MM.1S (cell line): ENCODE measurements at regions not wholly inside any gene's neighbourhood (a gene's known extent, or its start where the extent isn't known, plus 50 kb on each side); places are given as distances from the start of the nearest gene placed in this dataset.

Experiments
- DNase-seq: peaks from one replicate; pipeline ENCODE4 v3.0.0-alpha.2; 2015
- H2AFZ ChIP-seq: fragments of 300-600 bp; sonication (generic); 2 replicates; pipeline ENCODE4 v1.6.0; 2016; ENCODE audit warnings: antibody characterized with exemption, low read length
- H3F3A ChIP-seq: fragments of 300-600 bp; sonication (generic); 2 replicates; pipeline ENCODE4 v1.6.1; 2016; ENCODE audit warnings: mild to moderate bottlenecking, antibody characterized with exemption, low read length, moderate library complexity, mixed read lengths; ENCODE audit not compliant: insufficient read depth
- H3K27ac ChIP-seq: fragments of 300-600 bp; sonication (generic); 2 replicates; pipeline ENCODE4 v1.5.1; 2016; ENCODE audit warnings: mild to moderate bottlenecking, low read length
- H3K27me3 ChIP-seq: fragments of 300-600 bp; sonication (generic); replicated peaks from 2 replicates; pipeline ENCODE4 v1.6.0; 2016; ENCODE audit warnings: low read length; ENCODE audit not compliant: insufficient read depth
- H3K36me3 ChIP-seq: fragments of 300-600 bp; sonication (generic); replicated peaks from 2 replicates; pipeline ENCODE4 v1.6.1; 2016; ENCODE audit warnings: mild to moderate bottlenecking, low read length, mixed read lengths; ENCODE audit not compliant: insufficient read depth
- H3K4me1 ChIP-seq: fragments of 300-600 bp; sonication (generic); 2 replicates; pipeline ENCODE4 v1.6.1; 2016; ENCODE audit warnings: low read length, mixed read lengths
- H3K4me2 ChIP-seq: fragments of 300-600 bp; sonication (generic); 2 replicates; pipeline ENCODE4 v1.6.0; 2016; ENCODE audit warnings: low read depth, low read length
- H3K4me3 ChIP-seq: fragments of 300-600 bp; sonication (generic); 2 replicates; pipeline ENCODE4 v1.5.1; 2016; ENCODE audit warnings: low read length, mixed read lengths
- H3K79me2 ChIP-seq: fragments of 300-600 bp; sonication (generic); 2 replicates; pipeline ENCODE4 v1.6.1; 2016; ENCODE audit warnings: mixed run types, low read length, mixed read lengths
- H3K9ac ChIP-seq: fragments of 300-600 bp; sonication (generic); 2 replicates; pipeline ENCODE4 v1.6.1; 2016; ENCODE audit warnings: low read length, mixed read lengths
- H3K9me2 ChIP-seq: fragments of 300-600 bp; sonication (generic); replicated peaks from 2 replicates; pipeline ENCODE4 v1.6.1; 2016; ENCODE audit warnings: mild to moderate bottlenecking, low read length, mixed read lengths; ENCODE audit not compliant: insufficient read depth
- H3K9me3 ChIP-seq: fragments of 300-600 bp; sonication (generic); replicated peaks from 2 replicates; pipeline ENCODE4 v1.6.1; 2016; ENCODE audit warnings: mild to moderate bottlenecking, low read length, mixed read lengths; ENCODE audit not compliant: insufficient read depth
- H4K20me1 ChIP-seq: fragments of 300-600 bp; sonication (generic); 2 replicates; pipeline ENCODE4 v1.6.1; 2016; ENCODE audit warnings: mild to moderate bottlenecking, low read length, moderate library complexity, mixed read lengths; ENCODE audit not compliant: insufficient read depth
- CTCF ChIP-seq: fragments of 300-600 bp; sonication (generic); IDR thresholded peaks from 2 replicates; pipeline ENCODE4 v1.5.1; 2016; ENCODE audit warnings: antibody characterized with exemption, low read length, mixed read lengths
- EZH2 ChIP-seq: fragments of 300-600 bp; sonication (generic); optimal IDR thresholded peaks from 2 replicates; pipeline ENCODE3; 2017; ENCODE audit warnings: low read depth, mild to moderate bottlenecking, antibody characterized with exemption, low read length, mixed read lengths
- EZH2phosphoT487 ChIP-seq: fragments of 300-600 bp; sonication (generic); IDR thresholded peaks from 2 replicates; pipeline ENCODE4 v1.6.1; 2018; ENCODE audit warnings: antibody characterized with exemption, low read length

- DNase-seq = no peak
- Histone ChIP-seq H3K4me1 (no peaks in the 10 kb centered on the region), H3K9me3 (no peaks in the 10 kb centered on the region), H3K79me2 (no peaks in the 10 kb centered on the region), H3K36me3 (no peaks in the 10 kb centered on the region), H4K20me1 (no peaks in the 10 kb centered on the region), H3F3A (no peaks in the 10 kb centered on the region), H3K4me2 (no peak overlapping the region), H3K9me2 (no peaks in the 10 kb centered on the region), H3K4me3 (no peak overlapping the region), H3K9ac (no peak overlapping the region), H3K27me3 (no peaks in the 10 kb centered on the region), H2AFZ (no peak overlapping the region), H3K27ac (no peak overlapping the region)
- TF ChIP-seq EZH2 (no peak), CTCF (no peak)
These were observed 128.2 kb upstream of the CXCR4 start for GRCh38 chr2:136246086-136246669.

- Histone ChIP-seq H3K4me1 (no peaks in the 10 kb centered on the region), H3K9me3 (no peaks in the 10 kb centered on the region), H2AFZ (no peak overlapping the region), H3K9me2 (no peaks in the 10 kb centered on the region), H3K79me2 (no peaks in the 10 kb centered on the region), H3K9ac (no peak overlapping the region), H3K27me3 (no peaks in the 10 kb centered on the region), H3K27ac (no peak overlapping the region), H3K4me3 (no peak overlapping the region), H3K4me2 (no peak overlapping the region), H4K20me1 (no peaks in the 10 kb centered on the region), H3K36me3 (no peaks in the 10 kb centered on the region), H3F3A (no peaks in the 10 kb centered on the region)
- no peak for DNase-seq
- TF ChIP-seq CTCF = no peak
- TF ChIP-seq EZH2phosphoT487 = no peak
- TF ChIP-seq EZH2 = no peak
These were observed 127.3 kb upstream of the CXCR4 start for GRCh38 chr2:136245211-136245610.

GRCh38 chr2:136244536-136244885 lies 126.6 kb upstream of the CXCR4 start:
- Histone ChIP-seq H3K9me3 (no peaks in the 10 kb centered on the region), H3K4me2 (no peak overlapping the region), H3K79me2 (no peaks in the 10 kb centered on the region), H3K27ac (no peak overlapping the region), H3K4me3 (no peak overlapping the region), H3K9ac (no peak overlapping the region), H3K4me1 (peaks cover under 1% of the 10 kb centered on the region), H3K9me2 (no peaks in the 10 kb centered on the region), H3K36me3 (no peaks in the 10 kb centered on the region), H2AFZ (no peak overlapping the region), H3F3A (no peaks in the 10 kb centered on the region), H3K27me3 (no peaks in the 10 kb centered on the region), H4K20me1 (no peaks in the 10 kb centered on the region)
- no peak for DNase-seq
- TF ChIP-seq EZH2phosphoT487 (no peak), CTCF (no peak), EZH2 (no peak)
